GM10266 (cell line): ENCODE measurements at regions not wholly inside any gene's neighbourhood (a gene's known extent, or its start where the extent isn't known, plus 50 kb on each side); places are given as distances from the start of the nearest gene placed in this dataset.

Experiments
- DNase-seq: peaks from one replicate; pipeline ENCODE4 v3.0.0; 2012; ENCODE audit errors: extremely low spot score
- TF ChIP-seq, protein P1 (sequence below): IDR thresholded peaks from 2 replicates; pipeline ENCODE4 v1.5.1; 2012; ENCODE audit warnings: mild to moderate bottlenecking, low read depth; ENCODE audit not compliant: control insufficient read depth, insufficient read depth; ENCODE audit errors: missing control alignments

DNA sequence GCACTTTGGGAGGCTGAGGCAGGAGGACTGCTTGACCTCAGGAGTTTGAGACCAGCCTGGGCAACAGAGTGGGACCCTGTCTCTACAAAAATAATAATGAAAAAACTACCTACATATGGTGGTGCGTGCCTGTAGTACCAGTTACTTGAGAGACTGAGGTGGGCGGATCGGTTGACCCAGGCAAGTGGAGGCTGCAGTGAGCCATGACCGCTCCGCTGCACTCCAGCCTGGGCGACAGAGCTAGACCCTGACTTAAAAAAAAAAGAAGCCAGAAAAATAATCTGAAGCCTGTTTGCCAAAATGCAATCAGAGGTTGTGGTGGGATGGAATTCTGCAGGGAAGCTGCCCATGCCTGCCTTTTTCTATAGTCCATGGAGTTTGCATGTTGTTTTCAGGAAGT lies 50.4 kb upstream of the GGTA1 start:
- DNase-seq, result no peak
- TF ChIP-seq, protein P1, sequence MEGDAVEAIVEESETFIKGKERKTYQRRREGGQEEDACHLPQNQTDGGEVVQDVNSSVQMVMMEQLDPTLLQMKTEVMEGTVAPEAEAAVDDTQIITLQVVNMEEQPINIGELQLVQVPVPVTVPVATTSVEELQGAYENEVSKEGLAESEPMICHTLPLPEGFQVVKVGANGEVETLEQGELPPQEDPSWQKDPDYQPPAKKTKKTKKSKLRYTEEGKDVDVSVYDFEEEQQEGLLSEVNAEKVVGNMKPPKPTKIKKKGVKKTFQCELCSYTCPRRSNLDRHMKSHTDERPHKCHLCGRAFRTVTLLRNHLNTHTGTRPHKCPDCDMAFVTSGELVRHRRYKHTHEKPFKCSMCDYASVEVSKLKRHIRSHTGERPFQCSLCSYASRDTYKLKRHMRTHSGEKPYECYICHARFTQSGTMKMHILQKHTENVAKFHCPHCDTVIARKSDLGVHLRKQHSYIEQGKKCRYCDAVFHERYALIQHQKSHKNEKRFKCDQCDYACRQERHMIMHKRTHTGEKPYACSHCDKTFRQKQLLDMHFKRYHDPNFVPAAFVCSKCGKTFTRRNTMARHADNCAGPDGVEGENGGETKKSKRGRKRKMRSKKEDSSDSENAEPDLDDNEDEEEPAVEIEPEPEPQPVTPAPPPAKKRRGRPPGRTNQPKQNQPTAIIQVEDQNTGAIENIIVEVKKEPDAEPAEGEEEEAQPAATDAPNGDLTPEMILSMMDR, result no peak

DNA sequence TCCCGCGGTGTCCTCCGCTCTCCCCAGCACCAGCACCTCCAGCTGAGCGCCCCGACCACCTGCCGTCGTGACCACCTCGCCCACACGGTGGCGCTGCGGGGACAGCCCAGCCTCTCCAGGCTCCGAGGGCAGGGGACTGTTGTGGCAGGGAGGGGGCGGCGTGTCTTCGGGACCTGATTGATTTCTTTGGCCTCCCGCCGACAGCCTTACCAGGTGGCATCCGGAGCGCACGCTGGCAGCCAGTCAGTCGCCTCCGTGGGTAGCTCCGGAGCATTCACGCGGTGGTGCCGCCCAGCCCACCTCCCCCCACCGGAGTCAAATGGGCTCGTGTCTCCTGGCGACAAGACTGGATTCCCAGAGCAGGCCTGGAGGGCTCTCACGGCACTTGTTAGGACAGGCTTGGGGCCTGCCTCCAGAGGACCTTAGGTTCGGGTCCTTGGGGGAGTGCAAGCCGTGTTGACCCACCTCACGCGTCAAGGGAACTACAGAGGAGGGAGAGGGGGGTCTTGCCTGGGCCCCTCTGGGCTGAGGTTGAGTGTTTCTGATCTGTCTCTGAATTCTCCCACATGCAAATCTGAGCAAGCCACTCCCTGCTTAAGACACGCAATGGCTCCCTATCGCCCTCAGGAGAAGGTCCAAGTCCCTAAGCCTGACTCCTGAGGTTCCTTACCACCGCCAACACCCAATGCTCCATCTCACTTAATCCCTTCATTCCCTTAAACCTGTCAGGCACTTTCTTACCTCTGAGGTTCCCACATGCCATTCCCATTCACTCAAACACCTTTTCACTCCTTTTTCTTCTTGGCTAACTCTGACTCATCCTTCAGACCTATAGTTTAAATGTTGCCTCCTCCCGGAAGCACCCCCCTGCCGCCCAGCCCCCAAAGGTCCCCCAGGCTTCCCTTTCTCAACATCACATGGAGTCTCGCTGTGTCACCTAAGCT lies 51.2 kb upstream of the GGTA1 start:
- TF ChIP-seq, protein P1, result peak; percentile 89
- peak; percentile 80 for DNase-seq

DNA sequence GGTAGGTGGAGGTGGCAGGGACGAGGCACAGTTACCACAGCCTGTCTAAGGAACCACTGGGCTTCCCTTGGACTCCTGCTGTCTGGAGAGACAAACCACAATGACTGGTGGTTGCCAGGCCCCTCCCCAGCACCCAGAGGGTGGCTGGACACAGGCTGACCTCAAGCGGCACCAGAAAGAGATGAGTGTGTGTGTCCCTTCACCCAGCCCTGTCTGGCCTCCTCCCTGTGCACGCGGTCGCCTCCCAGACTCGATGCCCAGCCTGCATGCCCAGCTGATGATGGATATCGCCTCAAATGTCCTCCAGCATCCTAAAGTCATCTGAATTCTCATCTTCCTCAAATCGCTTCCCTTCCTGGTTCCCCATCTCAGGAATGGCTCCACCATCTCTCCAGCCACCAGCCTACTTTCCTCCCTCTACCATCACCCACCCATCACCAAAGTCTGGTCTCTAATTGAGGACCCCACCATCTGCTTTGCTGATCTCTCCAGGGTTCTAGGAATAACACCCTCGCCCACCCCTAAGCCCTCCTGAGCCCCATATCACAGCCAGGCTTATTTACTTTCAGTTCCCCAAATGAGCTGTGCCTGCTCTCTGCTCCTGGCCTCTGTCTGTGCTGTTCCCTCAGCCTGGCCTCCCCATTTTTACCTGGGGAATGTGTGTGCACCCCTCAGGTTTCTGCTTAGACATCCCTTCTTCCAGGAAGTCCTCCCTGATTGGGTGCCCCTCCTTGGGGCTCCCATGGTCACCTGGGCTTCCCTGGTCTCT lies 52.5 kb upstream of the GGTA1 start:
- DNase-seq, result no peak
- TF ChIP-seq, protein P1, result no peak

DNA sequence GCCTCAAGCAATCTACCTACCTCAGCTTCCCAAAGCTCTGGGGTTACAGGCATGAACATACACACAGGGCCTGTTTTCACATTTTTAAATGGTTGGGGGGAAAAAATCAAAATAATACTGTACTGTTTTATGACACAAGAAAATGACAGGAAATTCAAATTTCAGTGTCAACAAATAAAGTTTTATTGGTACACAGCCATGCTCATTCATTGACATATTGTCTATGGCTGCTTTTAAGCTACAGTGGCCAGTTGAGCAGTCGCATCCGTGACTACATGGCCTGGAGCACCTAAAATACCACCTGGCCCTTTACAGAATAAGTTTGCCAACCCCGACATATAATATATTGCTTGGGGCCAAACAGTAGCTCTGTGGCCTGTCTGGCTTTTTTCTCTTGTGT lies 56.4 kb upstream of the GGTA1 start:
- TF ChIP-seq, protein P1, result no peak
- no peak for DNase-seq

DNA sequence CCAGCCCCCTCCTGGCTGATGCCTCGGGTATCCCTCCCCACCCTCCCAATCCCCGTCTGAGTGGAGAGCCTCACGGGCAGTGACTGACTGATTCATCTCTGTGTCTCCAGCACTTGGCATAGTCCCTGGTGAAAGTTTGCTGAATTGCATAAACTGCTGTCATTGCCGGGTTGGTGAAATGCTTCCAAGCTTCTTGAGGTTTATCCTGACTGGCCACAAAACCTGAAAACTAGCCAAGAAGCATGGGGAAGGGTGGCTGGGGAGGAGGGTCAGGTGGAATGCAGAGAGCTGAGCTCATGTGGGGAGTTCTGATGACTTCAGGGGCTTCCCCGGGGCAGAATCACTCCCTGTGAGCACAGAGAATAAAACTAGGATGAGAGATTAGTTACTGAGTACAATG lies 56.9 kb upstream of the GGTA1 start:
- no peak for DNase-seq
- TF ChIP-seq, protein P1, result no peak

DNA sequence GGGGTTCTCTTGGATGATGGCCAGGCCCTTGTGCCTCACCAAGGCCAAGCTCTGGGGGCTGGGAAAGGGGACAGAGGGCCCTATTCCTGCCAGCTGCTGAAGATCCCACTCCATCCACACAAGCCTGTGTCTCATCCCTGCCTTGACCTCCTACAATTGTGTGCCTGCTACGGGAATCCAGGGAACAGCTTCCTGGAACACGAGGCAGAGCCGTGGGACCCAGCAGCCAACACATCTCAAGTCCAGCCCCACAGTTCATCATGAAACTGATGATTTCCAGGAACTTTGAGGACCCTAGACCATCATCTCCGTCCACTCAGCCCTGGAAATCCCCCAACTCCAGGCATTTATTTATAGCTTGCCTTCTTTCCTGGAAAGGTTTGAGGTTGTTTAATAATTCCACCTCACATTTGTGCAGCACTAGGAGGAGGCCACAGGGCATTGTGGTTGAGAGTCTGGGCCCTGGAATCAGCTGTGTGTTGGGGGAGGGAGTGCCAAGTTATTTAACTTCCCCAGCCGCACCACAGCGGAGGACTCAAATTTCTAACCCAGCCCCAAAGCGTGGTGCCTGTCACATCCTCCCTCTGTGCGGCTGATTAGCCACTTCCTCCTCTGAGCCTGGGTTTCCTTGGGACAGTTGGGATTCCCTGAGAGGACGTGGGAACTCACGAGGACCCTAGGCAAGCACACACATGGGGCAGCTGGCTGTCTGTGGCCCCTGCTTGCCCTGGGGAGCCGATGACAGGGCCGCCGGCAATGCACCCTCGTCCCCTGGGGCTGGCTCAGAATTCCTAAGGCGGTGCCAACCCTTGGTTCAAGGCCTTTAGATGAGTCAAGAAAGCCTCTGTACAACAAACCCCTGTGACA lies 58.2 kb upstream of the GGTA1 start:
- DNase-seq, result peak; percentile 40

More for the DNA sequence above, 58.2 kb upstream of the GGTA1 start:
- TF ChIP-seq, protein P1, result no peak
